Hepatic stellate cell (primary cell): ENCODE measurements at regions not wholly inside any gene's neighbourhood (a gene's known extent, or its start where the extent isn't known, plus 50 kb on each side); places are given as distances from the start of the nearest gene placed in this dataset.
"Not testable (repeated sequence)": the region's sequence is repeated elsewhere in the genome, so short reads cannot be mapped to it uniquely, and the experiment has no call there.

Experiments
- DNase-seq: peaks from one replicate; pipeline ENCODE4 v3.0.0; 2011; ENCODE audit warnings: low spot score

GRCh38 chr3:161600173-161600572, 103.6 kb downstream of the OTOL1 start:
- no peak for DNase-seq

- DNase-seq: no peak
These were observed 105.9 kb downstream of the OTOL1 start for GRCh38 chr3:161602475-161602874.

GRCh38 chr3:161602918-161603317, 106.3 kb downstream of the OTOL1 start:
- no peak for DNase-seq

- DNase-seq: no peak
These were observed 110.4 kb downstream of the OTOL1 start for GRCh38 chr3:161607056-161607455.

DNA sequence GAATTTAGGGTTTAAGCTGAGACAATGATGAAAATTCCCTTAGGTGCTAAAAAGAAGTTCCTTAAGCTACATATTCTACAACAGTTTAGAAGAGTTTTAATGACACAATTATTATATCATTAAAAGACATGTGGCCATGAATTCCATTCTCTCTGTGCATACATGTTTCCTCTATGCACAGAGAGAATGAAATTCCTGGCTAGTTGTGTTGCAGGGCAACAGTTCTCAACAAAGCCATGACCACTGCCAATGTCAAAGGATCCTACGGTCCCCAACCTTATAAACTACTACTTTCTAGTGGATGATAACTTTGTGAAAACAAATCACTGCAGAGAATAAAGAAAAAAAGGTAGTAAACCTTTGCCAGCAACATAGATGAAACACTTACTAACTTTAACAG, 122.7 kb downstream of the OTOL1 start:
- no peak for DNase-seq

GRCh38 chr3:161630794-161631193, 134.2 kb downstream of the OTOL1 start:
- no peak for DNase-seq

DNA sequence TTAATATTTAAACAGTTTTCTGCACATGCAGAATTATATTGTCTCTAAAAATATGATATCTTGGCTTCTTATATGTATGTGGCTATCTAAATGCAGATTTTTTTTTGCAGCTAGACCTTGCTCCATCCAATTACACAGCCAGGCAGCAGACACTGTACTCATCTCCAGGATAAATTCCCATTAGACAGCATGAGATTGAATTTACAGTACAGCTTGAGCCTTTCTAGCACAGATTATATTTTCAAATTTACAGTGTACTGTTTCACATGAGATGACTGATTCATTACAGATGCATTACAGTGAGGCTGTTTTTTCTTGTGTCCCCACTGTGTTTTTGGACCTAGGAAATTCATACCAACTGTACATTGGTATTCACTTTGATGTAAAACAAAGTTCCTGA, 134.9 kb downstream of the OTOL1 start:
- no peak for DNase-seq

DNA sequence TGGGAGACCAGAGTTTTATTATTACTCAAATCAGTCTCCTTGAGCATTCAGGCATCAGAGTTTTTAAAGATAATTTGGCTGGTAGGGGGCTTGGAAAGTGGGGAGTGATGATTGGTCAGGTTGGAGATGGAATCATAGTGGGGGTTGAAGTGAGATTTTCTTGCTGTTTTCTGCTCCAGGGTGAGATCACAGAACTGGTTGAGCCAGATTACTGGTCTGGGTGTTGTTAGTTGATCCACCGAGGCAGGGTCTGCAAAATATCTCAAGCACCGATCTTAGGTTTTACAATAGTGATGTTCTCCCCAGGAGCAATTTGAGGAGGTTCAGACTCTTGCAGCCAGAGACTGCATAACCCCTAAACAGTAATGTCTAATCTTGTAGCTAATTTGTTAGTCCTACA, 141.0 kb downstream of the OTOL1 start:
- DNase-seq: no peak

GRCh38 chr3:161639095-161639494, 142.5 kb downstream of the OTOL1 start:
- DNase-seq: not testable (repeated sequence)

GRCh38 chr3:161640181-161640580, 143.6 kb downstream of the OTOL1 start:
- no peak for DNase-seq

- DNase-seq: no peak
These were observed 144.7 kb downstream of the OTOL1 start for GRCh38 chr3:161641287-161641686.

GRCh38 chr3:161644891-161645635, 148.5 kb downstream of the OTOL1 start:
- no peak for DNase-seq

- no peak for DNase-seq
These were observed 151.4 kb downstream of the OTOL1 start for GRCh38 chr3:161647936-161648470.

- no peak for DNase-seq
These were observed 153.4 kb downstream of the OTOL1 start for GRCh38 chr3:161649900-161650484.

GRCh38 chr3:161657786-161658185, 161.2 kb downstream of the OTOL1 start:
- DNase-seq: no peak

- DNase-seq: no peak
These were observed 174.5 kb downstream of the OTOL1 start for GRCh38 chr3:161671141-161671540.

DNA sequence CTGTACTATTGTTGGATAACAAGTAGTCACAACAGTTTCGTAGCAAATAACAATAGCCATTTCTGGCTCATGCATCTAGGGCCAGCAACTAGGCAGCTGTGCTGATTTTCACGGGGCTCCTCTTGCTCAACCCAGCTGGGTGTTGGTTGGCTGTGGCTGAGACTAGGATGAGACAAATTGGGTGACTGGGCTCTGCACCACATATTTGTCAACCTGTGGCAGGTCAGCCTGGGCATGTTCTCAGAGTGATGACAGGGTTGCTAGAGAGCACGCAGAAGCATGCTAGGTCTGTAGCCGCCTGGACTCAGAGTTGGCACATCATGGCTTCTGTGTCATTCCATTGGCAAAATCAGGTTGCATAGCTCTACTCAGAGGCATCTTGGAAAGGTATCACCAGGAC, 175.9 kb downstream of the OTOL1 start:
- no peak for DNase-seq

DNA sequence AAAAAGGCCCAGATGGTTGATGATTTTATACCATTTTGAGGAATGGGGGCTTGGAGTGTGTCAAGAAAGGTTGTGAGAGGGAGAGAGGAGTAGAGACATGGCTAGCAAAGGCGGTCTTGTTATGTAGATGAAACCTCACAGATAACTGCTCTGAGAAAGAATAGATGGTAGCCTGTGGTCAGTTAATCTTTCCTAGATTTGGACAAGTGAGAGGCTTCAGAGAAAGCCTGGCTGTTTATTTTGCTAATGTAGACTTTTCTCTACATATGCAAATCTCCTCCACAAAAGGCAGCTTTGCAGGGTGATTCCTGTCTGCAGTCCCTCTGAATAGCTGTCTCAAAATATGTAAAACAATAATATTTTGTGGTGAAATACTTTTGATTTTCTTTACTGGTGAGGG, 177.3 kb downstream of the OTOL1 start:
- no peak for DNase-seq

DNA sequence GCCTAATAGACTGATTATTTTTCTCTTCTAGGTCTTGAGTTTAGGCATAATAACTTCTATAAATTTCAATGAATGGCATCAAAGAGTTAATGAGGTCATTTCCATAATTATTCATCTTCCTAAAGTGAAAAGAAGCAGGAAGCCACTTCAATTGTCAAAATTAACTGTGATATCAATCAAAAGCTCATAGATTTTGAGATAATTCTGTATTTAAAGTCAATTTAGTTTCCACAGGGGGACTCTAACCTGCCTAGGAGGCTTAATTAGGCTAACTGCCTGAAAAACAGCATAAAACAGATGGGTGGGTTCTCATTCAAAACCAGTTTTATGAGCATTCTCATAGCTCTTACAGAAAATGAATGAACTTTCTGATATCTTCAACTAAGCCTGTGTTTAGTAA, 177.8 kb downstream of the OTOL1 start:
- DNase-seq: no peak

- DNase-seq: not testable (repeated sequence)
These were observed 185.2 kb downstream of the OTOL1 start for GRCh38 chr3:161681831-161682230.

DNA sequence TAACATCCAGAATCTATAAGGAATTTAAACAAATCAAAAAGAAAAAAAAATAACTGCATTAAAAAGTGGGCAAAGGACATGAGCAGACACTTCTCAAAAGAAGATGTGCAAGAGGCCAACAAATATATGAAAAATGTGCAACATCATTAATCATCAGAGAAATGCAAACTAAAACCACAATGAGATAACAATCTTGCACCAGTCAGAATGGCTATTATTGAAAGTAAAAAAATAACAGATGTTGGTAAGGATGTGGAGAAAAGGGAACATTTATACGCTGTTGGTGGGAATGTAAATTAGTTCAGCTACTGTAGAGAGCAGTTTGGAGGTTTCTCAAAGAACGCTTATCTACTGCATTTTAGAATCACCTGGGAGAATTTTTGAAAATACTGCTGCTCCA, 186.1 kb downstream of the OTOL1 start:
- no peak for DNase-seq

GRCh38 chr3:161689584-161690298, 193.1 kb downstream of the OTOL1 start:
- DNase-seq: no peak

DNA sequence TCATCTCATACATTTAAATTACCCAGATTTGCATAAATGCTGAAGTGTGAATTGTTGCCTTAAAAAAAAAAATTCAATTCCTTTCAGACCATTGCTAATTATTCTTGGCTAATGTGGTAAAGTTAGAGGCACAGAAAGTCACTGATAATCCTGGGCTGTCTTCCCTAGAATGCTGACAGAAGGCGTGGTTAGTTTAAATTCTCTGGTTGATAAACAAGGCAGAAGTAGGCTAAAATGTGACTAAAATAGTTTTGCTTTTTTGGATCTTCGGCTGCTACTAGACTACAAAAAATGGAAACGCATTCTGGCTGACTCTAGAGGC, 193.7 kb downstream of the OTOL1 start:
- DNase-seq: no peak
